ENCODE measurements at regions not wholly inside any gene's neighbourhood (a gene's known extent, or its start where the extent isn't known, plus 50 kb on each side); places are given as distances from the start of the nearest gene placed in this dataset.

GRCh38 chr2:81194176-81194575 lies 889.6 kb upstream of the LRRTM1 start:
- in situ Hi-C loops (cut with MboI) (no loop called here), intact Hi-C loops (cut with micrococcal nuclease; ENCODE audit: unreplicated experiment) (no loop called here)
- Histone ChIP-seq H3K27me3 (replicated peaks in 1 of 2; ENCODE audit: control insufficient read depth in 2 of 2, insufficient read depth in 2 of 2, low read length in 1 of 2) (no peaks in the 10 kb centered on the region), H3K27ac (ENCODE audit: control insufficient read depth, insufficient read depth) (no peak overlapping the region), H3K4me2 (ENCODE audit: control insufficient read depth, insufficient read depth) (no peak overlapping the region), H3K36me3 (ENCODE audit: control insufficient read depth in 2 of 2, insufficient read depth in 2 of 2, low read length in 1 of 2) (no peaks in the 10 kb centered on the region), H3K9ac (ENCODE audit: control insufficient read depth, insufficient read depth, low read length) (no peak overlapping the region), H2AFZ (ENCODE audit: control insufficient read depth, low read depth, low read length) (no peak overlapping the region), H3K4me1 (ENCODE audit: control insufficient read depth, insufficient read depth, low read length) (no peaks in the 10 kb centered on the region), H3K9me3 (replicated peaks; ENCODE audit: control insufficient read depth, insufficient read depth, low read length) (no peaks in the 10 kb centered on the region; the same call in 2 of the 3 replicates), H3K79me2 (ENCODE audit: control insufficient read depth, insufficient read depth, low read length) (no peaks in the 10 kb centered on the region), H3K4me3 (no peak overlapping the region), H4K20me1 (ENCODE audit: control insufficient read depth, insufficient read depth) (no peaks in the 10 kb centered on the region)
- WGBS (ENCODE audit: insufficient coverage, insufficient replicate concordance, low lambda C conversion rate, missing lambda C conversion rate): 53% methylated on average over 15 of the region's 30 CpGs
- POLR2A ChIA-PET: no interaction called here
- RAD21 ChIA-PET (ENCODE audit: unreplicated experiment): no interaction called here
- ATAC-seq (no peak), DNase-seq (ENCODE audit: low read depth, low spot score) (no peak), FAIRE-seq (no peak)
- no TSS peak for BruUV-seq (replicated peaks)
- SMC1A ChIA-PET (ENCODE audit: uncharacterized antibody, unreplicated experiment): no interaction called here
- CTCF ChIA-PET: no interaction called here
- TF ChIP-seq NR2C1 (IDR thresholded peaks at IDR 0.05): no peak

GRCh38 chr2:81181845-81182244 lies 877.3 kb upstream of the LRRTM1 start:
- H3K4me3 ChIP-seq: no peak overlapping the region
- DNase-seq (ENCODE audit: low read depth, low spot score) (no peak), ATAC-seq (no peak), FAIRE-seq (no peak)
- H4K20me1 ChIP-seq (ENCODE audit: control insufficient read depth, insufficient read depth): no peaks in the 10 kb centered on the region
- no peak overlapping the region for H3K4me2 ChIP-seq (ENCODE audit: control insufficient read depth, insufficient read depth)
- H3K9ac ChIP-seq (ENCODE audit: control insufficient read depth, insufficient read depth, low read length): no peak overlapping the region
- intact Hi-C loops (cut with micrococcal nuclease; ENCODE audit: unreplicated experiment): no loop called here
- in situ Hi-C loops (cut with MboI): no loop called here
- RAD21 ChIA-PET (ENCODE audit: unreplicated experiment): no interaction called here
- CTCF ChIA-PET: no interaction called here
- no peaks in the 10 kb centered on the region for H3K36me3 ChIP-seq (ENCODE audit: control insufficient read depth in 2 of 2, insufficient read depth in 2 of 2, low read length in 1 of 2)
- POLR2A ChIA-PET: no interaction called here
- no peaks in the 10 kb centered on the region for H3K9me3 ChIP-seq (replicated peaks; ENCODE audit: control insufficient read depth, insufficient read depth, low read length)
- TF ChIP-seq RCOR1 (conservative IDR thresholded peaks at IDR 0.05; ENCODE audit: low read depth, low read length) (no peak), SIX5 (IDR thresholded peaks at IDR 0.05; ENCODE audit: low read depth, low read length, severe bottlenecking) (no peak), BMI1 (IDR thresholded peaks at IDR 0.05; ENCODE audit: borderline replicate concordance) (no peak), TARDBP (IDR thresholded peaks at IDR 0.05; ENCODE audit: borderline replicate concordance) (no peak), SMC3 (IDR thresholded peaks at IDR 0.05; ENCODE audit: borderline replicate concordance, low read length) (no peak), ETV6 (conservative IDR thresholded peaks at IDR 0.05 in 1 of 2, IDR thresholded peaks at IDR 0.05 in 1 of 2; ENCODE audit: borderline replicate concordance in 1 of 2, low read depth in 1 of 2) (no peak), HCFC1 (IDR thresholded peaks at IDR 0.05; ENCODE audit: low read length) (no peak), GATAD2B (conservative IDR thresholded peaks at IDR 0.05; ENCODE audit: low read depth) (no peak), PBX3 (IDR thresholded peaks at IDR 0.05; ENCODE audit: insufficient replicate concordance, low read depth, low read length) (no peak), RB1 (IDR thresholded peaks at IDR 0.05; ENCODE audit: borderline replicate concordance) (no peak), HDAC2 (IDR thresholded peaks at IDR 0.05) (no peak)
- H3K27ac ChIP-seq (ENCODE audit: control insufficient read depth, insufficient read depth): no peak overlapping the region
- H2AFZ ChIP-seq (ENCODE audit: control insufficient read depth, low read depth, low read length): no peak overlapping the region
- no peaks in the 10 kb centered on the region for H3K79me2 ChIP-seq (ENCODE audit: control insufficient read depth, insufficient read depth, low read length)
- SMC1A ChIA-PET (ENCODE audit: uncharacterized antibody, unreplicated experiment): no interaction called here
- no peaks in the 10 kb centered on the region for H3K4me1 ChIP-seq (ENCODE audit: control insufficient read depth, insufficient read depth, low read length)
- BruUV-seq (replicated peaks): no TSS peak
- no peaks in the 10 kb centered on the region for H3K27me3 ChIP-seq (replicated peaks in 1 of 2; ENCODE audit: control insufficient read depth in 2 of 2, insufficient read depth in 2 of 2, low read length in 1 of 2)
